A673 (cell line): ENCODE measurements at regions not wholly inside any gene's neighbourhood (a gene's known extent, or its start where the extent isn't known, plus 50 kb on each side); places are given as distances from the start of the nearest gene placed in this dataset.

ENCODE experiments used
- EZH2 ChIP-seq: fragments of 200-600 bp; sonication (generic); IDR thresholded peaks from 2 replicates; pipeline ENCODE4 v1.6.1; 2017; ENCODE audit warnings: borderline replicate concordance, low read depth, mild to moderate bottlenecking, mixed read lengths, antibody characterized with exemption, low read length; ENCODE audit not compliant: poor library complexity, severe bottlenecking
- TF ChIP-seq, protein P1 (sequence below): fragments of 300-800, 200-600 bp; sonication (generic); conservative IDR thresholded peaks from 2 replicates; pipeline ENCODE4 v1.5.1; 2017; ENCODE audit warnings: low read depth, mild to moderate bottlenecking, antibody characterized with exemption, low read length, moderate library complexity, mixed read lengths

DNA sequence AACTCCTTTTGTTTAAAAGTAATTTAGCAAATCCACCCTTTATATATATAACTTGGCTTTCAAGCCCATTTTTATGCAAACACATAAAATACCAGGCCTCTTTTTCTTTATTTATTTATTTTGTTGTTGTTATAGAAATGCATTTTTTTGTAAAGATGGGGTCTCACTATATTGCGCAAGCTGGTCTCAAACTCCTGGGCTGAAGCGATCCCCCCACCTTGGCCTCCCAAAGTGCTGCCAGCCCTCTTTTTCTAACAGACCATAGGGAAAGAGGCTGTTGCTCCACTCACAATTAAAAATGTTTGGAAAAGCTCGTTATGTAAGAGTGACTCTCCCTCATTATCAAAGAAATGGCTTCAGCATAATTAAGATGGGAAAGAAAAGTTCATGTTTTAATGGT lies 440.9 kb downstream of the HACE1 start:
- TF ChIP-seq, protein P1, sequence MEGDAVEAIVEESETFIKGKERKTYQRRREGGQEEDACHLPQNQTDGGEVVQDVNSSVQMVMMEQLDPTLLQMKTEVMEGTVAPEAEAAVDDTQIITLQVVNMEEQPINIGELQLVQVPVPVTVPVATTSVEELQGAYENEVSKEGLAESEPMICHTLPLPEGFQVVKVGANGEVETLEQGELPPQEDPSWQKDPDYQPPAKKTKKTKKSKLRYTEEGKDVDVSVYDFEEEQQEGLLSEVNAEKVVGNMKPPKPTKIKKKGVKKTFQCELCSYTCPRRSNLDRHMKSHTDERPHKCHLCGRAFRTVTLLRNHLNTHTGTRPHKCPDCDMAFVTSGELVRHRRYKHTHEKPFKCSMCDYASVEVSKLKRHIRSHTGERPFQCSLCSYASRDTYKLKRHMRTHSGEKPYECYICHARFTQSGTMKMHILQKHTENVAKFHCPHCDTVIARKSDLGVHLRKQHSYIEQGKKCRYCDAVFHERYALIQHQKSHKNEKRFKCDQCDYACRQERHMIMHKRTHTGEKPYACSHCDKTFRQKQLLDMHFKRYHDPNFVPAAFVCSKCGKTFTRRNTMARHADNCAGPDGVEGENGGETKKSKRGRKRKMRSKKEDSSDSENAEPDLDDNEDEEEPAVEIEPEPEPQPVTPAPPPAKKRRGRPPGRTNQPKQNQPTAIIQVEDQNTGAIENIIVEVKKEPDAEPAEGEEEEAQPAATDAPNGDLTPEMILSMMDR: no peak
- no peak for TF ChIP-seq EZH2
